Body of pancreas (tissue), 4 donors: ENCODE measurements at regions not wholly inside any gene's neighbourhood (a gene's known extent, or its start where the extent isn't known, plus 50 kb on each side); places are given as distances from the start of the nearest gene placed in this dataset.

ENCODE experiments used
- CTCF ChIP-seq, 7 experiments: fragments of 450-650 bp in 4 of 7; fragments of 200-600 bp in 3 of 7; sonication (generic) in 3 of 7; IDR thresholded peaks; one replicate each; pipeline ENCODE4 v1.5.1; 2016 to 2019; ENCODE audit warnings: antibody characterized with exemption in 7 of 7
- POLR2A ChIP-seq, 3 donors: fragments of 450-650 bp; IDR thresholded peaks; one replicate each; pipeline ENCODE4 v1.6.1; 2016; ENCODE audit warnings: antibody characterized with exemption in 3 of 3, mild to moderate bottlenecking in 2 of 3

- TF ChIP-seq CTCF (IDR thresholded peaks at IDR 0.05) (no peak), POLR2A (IDR thresholded peaks at IDR 0.05) (no peak)
Measured at GRCh38 chrX:8091510-8091909, 79.6 kb downstream of the VCX2 start.
